ENCODE measurements at regions not wholly inside any gene's neighbourhood (a gene's known extent, or its start where the extent isn't known, plus 50 kb on each side); places are given as distances from the start of the nearest gene placed in this dataset.

DNA sequence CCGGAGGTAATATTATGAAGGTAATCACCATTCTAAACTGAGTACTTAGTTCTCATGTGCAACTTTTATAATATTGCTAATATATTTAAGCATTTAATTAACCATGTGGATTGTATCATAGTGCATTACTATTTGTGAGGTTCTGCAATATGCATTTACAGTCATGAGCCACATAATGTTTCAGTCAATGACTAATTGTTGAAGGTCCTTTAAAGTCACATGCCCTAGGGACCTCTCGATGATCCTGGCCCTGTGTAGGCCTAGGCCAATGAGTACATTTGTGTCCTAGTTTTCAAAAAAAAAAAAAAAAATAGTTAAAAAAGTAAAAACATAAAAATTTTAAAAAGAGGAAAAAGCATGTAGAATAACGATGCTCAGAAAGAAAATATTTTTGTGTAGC lies 298.0 kb downstream of the DSEL start:
- DNase-seq, result no peak

DNA sequence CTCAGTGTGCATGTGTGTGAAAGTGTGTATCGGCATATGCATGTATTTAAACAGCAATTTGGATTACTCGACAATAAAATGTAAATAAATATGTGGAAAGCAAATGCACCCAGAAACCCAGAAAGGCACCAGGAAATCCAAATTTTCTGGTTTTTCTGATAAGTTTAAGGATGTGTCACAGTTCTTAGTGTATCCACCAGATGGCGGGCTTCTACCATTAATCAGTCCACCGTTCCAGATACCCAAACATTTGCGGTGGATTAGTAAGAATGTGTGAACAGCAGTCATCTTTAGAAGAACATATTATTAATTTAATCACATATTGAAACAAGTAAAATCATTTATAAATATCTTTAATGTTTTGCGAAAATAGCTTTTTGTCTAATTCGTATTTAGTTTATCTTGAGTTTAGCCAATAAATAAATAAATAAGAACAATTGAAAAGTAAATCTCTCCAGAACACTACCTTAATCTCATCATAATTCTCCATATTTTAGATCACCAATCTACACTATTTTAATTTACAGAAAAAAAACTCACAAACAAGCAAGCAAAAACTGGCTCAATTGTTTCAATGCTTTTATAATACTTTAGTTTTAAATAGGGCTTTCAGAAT lies 298.9 kb downstream of the DSEL start:
- peak; percentile 17 to 30 for DNase-seq

DNA sequence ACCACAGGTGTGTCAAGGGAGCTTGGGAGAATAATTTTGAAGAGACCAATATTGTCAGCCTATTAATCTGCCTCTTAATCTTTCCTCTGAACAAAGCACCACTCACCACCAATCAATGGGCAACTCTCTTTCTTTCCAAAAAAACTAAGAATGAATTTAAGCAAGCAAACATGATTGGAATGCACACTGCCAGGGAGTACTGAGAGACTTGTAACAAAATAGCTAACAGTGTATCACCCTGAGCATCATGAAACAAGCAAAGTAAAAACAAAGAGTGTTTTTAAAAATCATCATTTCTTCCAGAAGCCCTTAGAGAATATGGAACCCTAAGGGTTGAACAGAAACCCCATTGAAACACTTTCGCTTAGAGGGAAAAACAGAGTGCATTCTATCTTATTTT lies 299.7 kb downstream of the DSEL start:
- no peak for DNase-seq

DNA sequence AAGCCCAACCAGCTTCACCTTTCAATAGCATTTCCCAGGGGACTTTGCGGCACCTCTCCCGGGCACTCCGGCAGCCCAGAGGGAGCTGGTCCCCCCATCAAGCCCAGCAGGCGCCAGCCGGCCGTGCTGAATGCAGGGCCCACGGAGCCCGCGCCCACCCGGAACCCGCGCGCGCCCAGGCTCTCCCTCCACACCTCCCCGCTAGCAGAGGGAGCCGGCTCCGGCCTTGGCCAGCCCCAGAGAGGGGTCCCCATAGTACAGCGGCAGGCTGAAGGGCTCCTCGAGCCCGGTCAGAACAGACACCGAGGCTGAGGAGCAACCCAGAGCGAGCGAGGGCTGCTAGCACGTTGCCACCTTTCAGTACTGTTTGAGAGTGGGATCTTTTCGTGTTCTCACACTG lies 300.8 kb downstream of the DSEL start:
- DNase-seq, result no peak

DNA sequence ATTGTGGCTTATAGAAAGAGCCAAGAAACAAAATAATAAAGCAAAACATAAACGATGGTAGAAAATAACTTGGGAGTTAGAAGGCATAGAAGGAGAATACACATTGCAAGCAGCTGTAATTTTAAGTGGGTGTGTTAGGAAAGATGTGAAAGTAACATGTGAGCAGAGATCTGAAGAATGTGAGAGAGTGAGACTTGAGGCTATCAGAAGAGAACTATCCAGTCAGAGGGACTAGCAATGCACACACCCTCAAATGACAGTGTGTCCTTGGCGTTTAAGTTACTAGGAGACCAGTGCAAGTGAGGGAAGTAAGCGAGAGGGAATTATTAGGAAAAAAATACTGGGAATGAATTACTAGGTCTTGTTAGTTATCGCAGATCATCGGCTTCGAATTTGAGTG lies 304.9 kb downstream of the DSEL start:
- DNase-seq, result no peak

DNA sequence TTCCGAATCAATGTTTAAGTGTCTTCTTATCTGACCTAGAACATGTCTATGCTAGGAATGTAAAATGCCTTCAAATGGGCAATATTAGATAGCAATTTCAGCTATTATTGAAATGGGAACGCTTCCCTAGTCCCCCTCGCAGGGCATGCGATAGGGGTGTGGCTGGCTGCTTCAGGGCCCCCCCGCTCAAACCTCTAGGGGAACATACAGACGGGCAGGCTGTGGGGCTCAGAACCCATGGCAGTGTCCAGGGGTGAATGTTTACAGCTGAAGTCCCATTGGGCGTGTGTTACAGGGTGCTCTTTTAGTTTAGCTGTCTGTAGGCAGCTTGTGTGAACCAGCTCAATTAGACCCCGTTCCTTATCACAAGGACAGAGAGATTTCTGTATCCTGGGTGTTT lies 315.9 kb downstream of the DSEL start:
- no peak for DNase-seq

DNA sequence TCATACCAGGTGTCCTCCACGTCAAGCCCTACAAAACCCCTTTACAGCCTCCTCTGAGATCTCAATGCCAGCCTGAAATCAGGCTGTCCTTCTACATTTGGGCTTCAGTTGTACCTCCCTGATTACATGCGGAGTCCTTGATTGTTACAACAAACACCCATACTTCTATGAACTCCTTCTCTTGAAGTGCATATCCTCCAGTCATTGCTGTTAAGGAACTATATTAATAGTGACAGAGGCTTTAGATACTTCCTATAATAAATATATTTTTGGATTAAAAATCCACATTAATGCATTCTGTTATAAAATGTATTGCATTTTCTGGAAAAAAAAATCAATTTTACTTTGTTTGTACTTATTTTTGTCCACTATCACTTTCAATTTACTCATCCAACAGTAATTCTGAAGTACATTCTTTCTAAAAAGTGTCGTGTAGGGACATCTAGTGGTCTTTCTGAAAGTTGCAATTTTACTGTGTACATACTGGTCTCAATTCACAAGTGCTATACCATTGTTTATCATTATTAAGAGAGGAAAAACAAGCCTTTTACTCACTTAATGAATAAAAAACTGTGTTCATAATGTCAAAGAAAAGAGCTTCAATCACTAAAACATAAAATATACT lies 316.4 kb downstream of the DSEL start:
- DNase-seq, result no peak

DNA sequence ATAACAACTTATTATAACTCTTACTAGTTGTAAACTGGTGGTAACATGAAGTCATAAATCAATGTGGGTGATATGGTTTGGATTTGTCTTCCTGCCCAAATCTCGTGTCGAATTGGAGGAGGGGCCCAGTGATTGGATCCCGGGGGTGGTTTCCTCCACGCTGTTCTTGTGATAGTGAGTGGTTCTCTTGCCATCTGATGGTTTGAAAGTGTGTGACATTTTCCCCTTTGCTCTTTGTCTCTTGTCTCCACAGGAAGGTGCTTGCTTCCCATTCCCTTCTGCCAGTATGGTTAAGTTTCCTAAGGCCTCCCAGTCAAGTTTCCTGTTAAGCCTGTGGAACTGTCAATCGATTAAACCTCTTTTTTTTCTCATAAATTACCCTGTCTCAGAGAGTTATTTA lies 321.6 kb downstream of the DSEL start:
- no peak for DNase-seq

DNA sequence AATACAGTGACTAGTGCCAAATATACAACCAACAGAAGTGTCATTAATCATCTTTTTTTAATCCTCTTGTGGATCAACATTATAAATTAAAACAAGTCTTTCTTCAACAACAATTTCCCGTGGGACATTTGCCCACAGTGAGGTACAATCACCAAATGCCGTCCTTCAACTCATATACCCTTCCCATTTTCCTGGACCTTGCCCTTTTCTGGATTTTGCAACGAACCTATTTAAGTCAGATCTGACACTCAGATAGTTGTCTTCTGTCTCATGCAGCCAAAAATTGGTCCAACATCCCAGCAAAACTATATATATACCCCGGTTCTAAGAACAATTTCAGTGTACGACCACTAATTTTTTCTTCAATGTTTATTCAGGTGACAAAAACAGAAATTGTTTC lies 324.0 kb downstream of the DSEL start:
- no peak for DNase-seq

DNA sequence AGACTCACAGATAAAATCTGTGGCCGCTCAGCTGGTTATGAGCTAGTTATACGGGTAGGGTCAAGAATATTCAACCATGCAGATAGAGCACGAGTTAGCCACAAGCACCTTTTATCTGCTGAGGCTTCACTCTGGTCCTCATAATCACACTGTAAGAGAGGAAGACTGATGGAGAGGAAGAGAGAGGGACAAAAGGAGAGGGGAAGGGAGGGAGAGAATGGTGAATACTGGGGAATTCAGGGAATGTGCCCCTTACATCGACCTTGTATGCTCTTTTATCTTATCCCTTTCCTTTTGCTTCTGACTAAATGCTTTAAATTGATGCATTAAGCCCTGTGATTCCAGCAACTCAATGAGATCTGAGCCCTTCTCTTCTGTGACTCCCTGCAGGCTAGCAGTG lies 333.1 kb downstream of the DSEL start:
- no peak for DNase-seq

DNA sequence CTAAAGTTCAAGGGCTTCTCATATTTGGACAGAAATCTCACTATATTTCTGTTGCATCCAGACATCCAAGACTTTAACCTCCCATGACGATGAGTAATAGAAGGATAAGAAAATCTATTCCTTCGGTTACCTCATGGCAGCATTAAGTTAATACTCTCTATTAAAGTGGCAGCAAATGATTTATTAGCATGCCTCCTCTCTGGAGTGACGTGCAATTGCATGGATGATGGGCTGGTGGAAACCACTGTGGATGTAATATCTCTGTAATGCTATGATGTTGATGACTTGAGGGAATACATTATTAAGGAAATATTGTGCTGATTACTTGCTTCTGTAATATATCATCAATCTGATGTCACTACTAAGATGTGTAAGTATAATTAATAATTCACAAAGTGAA lies 336.8 kb downstream of the DSEL start:
- DNase-seq, result no peak

DNA sequence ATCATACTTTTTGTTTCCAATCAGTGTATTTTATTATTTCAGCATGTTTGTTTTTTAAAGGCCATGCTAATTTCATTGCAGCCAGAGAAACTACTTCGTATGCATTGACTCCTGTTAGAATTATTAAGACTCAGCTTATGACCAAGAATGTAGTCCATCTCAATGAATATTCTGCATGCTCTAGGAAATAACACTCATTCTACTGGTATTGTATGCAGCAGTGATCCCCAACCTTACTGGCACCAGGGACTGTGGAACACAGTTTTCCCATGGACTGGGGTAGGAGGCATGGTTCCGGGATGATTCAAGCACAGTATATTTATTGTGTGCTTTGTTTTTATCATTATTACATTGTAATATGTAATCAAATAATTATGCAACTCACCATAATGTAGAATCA lies 356.9 kb downstream of the DSEL start:
- no peak for DNase-seq

DNA sequence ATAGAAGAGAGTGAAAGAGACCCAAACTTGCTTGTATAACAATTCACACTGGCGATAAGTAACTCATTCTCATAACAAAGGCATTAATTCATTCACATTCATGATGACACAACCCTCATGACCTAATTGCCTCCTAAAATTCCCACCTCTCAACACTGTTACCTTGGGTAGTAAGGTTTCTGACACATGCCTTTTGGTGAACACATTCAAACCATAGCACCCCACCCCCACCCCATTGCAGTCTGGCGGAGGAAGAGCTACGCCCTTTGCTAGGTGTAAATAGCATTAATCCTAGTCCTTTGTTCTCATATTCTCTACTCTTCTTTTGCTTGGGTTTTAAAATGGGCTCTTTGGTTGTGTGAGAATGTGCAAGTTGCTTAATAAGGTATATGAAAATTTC lies 361.5 kb downstream of the DSEL start:
- DNase-seq, result no peak

DNA sequence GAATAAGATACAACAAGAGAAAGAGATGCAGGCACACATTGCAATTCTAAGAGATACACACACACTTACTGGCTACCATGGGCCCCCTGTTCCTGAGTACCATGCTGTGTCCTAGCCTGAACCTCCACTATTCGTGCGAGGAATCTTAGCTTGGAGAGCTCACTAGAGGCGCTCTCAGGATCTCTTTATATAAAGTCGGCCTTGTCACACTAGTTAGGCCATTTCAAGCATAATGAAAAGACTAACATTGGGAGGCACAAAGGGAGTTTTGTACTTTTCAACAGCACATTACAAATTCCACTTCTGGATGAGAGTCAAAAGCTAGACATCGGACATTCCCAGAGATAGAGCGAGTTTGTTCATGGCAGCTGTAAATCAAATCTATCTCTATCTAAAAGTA lies 365.2 kb downstream of the DSEL start:
- no peak for DNase-seq

DNA sequence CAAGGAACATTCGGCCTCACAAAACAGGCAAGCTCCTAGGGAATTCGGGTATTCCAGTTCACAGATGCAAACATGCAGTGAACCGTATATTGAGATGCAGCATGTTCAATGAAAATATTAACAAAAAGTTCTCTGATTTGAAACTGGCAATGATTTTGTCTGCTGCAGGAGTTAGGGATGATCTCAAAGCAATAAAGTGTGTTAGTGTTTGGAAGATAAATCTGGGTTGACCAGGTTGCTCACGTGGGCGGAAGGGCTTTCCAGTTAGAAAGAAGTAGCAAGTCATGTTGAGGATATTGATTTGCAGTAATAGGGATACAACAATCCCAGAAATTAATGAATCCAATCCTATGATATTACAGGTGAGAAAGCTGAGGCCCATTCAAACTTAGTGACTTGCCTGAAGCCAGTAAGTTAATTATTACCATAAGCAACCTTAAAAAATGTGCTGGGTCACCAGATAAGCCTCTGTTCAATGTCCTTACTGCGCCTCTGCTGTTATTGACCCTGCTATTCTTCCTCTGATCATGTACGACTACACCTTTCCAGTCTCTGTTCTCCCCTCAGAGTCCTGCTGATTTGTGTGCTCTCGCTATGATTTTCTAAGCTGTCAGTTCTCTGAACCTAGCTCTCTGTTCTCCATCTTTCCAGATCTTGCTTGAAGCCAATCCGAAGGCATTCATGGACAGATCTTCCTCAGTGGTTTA lies 370.8 kb downstream of the DSEL start:
- no peak for DNase-seq

DNA sequence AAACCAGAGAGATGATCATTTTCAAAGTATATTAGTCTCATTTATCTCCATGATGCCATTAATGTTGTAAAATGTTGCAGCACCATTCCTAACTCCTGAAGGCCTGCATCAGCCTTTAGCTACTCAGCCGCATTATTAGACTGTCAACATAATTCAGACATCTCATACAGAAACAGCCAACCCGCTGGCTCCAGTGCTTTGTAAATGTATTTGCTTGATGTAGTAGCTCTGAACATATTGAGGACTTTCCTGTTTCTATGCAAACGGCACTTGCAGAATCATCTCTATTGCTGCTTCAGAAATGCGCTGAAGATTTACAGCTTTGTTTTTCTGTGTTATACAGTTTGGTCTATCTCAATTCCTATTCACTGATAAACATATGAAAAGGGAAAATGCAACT lies 372.2 kb downstream of the DSEL start:
- no peak for DNase-seq

DNA sequence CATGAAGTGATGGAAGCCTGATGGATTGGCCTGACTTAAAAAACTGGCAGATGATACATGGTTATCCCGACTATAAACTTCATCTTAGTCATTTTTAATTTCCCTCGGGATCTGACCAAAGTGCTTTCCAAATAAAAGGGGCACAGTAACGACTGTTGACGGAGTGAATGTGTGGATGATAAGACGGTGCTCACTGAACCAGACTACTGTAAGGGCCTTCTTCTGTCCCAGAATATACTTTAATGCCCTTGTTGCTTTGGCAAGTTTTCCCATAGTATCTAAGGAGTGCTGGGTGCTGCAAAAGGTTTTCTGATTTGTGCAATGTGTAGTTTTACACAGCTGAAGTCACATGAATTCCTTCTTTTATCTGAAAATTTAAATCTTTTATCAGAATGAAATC lies 373.5 kb downstream of the DSEL start:
- DNase-seq, result no peak

DNA sequence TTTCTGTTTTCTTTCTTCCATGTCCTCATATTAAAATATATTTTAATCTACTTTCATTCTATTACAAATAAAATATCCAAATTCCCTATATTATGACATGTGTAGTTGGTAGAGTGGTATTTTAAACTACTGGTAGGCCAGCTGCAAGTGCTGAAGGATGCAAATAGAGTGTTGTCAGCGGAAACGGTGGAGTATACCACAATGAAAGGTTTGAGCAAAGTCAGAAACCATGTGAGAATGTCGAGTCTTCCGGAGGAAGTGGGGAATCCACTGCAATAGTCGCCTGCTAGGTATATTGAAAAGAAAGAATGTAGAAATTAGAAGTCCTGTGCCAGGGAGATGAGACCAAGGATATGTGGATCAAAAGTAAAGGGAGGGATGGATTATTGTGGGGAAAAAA lies 373.9 kb downstream of the DSEL start:
- no peak for DNase-seq

DNA sequence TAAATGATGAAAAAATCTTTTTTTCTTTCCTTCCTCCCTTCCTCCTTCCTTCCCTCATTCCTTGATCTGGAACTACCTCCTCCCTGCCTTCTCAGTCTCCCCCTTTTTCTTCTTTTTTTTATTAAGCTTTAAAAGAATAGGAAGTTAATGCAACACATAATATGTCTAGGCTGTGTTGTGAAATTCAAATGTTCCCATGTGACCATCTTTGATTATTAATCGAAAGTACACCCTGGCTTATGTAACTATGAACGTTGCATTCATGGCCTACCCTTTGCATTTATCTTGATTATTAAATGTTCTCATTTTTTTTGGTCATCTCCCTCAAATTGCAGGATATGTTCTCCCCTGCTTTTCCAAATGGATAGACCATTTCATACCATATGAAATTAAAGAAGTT lies 376.0 kb downstream of the DSEL start:
- DNase-seq, result no peak

DNA sequence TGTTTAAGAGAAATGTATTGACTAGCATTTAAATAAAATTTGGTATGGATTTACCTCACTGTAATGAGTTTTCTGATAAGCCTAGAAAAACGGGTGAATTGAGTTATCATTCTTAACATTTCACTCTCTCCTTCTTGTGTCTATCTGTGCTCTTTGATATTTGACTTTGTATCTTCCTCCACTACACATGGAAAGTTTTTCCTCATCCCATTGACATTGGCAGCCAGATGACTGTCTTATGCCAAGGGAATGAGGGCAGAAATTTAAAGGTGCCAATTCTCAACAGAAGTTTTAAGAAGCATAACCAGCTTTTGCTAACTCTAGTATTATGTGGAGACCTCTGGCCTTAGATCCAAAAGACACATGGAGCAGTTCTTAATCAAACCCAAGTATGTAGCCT lies 376.6 kb downstream of the DSEL start:
- no peak for DNase-seq

DNA sequence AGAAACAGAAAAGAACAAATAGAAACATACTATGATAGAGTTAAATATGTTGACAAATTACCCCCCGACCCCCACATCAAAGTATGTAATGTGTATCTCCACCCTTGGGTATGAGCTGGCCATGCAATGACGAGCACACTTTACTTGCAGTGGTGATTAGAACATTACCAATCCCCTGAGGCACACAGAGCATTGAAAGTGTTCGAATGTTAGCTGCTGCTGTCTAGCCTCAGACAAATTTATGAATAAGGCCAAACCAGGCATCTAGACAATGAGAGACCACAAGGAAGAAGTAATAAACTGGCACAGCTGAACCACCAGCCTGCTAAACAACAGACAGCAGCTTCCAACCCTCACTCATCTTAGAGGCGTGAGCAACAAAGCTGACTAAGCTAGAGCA lies 380.5 kb downstream of the DSEL start:
- no peak for DNase-seq

DNA sequence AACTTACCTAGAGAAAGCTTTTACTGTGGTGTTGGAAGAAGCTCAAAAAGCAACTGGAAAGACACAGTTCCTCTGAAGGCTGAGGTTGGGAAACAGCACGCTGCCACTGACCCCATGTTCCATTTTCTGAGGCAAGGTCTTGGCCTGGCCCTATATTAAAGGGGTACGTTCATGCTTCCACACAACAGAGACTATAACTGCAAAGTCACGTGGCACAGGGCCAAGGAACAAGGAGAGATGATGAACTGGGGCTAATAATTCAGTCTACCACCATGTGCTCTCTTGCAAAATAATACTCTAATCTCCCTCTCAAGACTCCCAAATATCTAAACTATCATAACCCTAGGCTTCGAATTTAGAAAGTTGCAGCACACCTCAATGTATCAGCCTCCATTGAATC lies 381.6 kb downstream of the DSEL start:
- DNase-seq, result no peak

DNA sequence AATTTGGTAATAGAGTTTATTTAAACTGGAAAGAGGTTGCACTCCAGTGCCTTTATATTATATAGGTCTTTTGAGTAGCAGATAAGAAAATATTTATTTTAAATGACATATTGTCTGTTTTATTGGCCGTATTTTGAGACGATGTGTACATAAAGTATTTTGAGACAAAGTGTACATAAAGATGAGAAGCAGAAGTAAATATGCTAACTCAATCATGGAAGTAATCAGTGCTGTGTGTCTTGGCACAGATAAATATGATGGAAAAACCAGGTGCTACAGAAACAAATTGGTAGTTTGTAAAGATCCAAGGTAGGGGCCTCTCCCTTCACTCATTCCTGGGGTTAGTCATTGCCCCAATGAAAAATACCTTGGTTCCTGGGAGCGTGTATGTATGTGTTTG lies 382.9 kb downstream of the DSEL start:
- DNase-seq, result no peak

DNA sequence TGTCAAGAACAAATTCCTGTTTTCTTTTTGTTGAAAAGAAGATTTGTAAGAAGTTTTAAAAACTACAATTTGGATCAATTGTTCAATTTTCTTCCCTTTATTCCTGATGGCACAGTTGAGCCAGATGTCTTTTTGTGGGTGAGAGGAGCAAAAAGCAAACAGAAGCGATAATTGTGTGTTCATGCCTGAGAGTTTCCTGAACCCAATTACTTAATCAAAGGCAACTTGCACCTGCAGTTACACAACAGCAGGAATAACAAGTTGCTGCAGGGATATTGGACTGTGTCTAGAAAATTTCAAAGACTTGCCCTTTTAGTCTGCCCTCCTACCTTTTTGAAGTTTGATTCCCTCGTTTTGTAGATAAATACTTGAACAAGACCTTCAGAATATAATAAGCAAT lies 383.6 kb downstream of the DSEL start:
- DNase-seq, result no peak

DNA sequence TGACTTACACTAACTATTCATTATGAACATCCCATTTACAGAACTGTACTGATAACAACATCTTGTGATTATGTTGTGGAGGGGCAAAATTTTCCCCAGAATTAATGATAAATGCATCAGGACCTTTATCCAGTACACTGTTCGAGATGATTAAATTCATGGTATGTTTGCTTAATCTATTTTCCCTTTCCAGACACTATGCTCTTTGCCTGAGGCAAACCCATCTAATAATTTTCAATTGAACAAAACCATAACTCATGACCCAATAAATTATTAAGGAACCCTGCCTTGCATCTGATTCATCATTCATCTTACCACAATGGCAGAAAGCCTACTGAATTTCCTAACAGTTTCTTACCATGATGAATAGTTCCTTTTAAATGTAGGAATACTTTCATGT lies 385.0 kb downstream of the DSEL start:
- no peak for DNase-seq
